ENCODE measurements at regions not wholly inside any gene's neighbourhood (a gene's known extent, or its start where the extent isn't known, plus 50 kb on each side); places are given as distances from the start of the nearest gene placed in this dataset.

DNA sequence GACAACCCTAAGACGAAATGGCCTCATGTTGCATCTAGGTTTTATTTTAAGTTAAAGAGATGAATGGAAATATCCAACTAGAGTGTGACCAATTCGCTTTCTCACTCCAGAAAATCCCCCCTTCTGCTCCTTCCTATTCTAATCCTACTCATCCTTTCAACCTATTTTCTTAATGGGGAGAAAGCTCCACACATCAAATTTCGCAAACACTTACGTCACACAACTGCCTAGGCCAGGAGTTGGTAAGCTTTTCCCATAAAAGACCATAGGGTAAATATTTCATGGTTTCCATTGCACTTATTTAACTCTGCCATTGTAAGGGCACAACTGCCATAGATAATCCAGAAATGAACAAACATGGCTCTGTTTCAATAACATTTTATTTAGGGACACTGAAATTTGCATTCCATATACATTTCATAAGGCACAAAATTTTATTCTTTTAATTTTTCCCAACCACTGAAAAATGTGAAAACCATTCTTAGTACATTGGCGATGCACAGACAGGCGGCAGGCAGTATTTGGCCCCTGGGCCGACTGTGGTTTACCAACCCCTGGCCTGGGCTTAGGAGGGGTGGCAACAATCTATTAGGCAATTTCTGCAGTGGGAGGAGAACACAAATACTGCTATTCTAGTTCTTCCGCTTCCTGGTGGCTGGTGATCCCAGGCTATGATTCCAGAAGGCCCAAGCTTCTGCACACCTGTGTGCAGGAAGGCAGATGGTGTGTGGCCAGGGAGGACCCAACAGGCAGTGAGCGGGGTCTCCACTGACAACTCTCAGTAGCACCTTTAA is 67.2 kb upstream of the FOXN3 start:
- DNase-seq (ENCODE audit: low read depth in 2 of 2) = no peak
- no peak overlapping the region for H3K4me3 ChIP-seq (replicated peaks in 1 of 2; ENCODE audit: low read depth in 2 of 2, low read length in 2 of 2)
- TF ChIP-seq CTCF (IDR thresholded peaks at IDR 0.05; ENCODE audit: low read depth, low read length) = no peak

- no peak for DNase-seq (ENCODE audit: low read depth in 2 of 2)
- no peak for TF ChIP-seq CTCF (IDR thresholded peaks at IDR 0.05; ENCODE audit: low read depth, low read length)
- H3K4me3 ChIP-seq (replicated peaks in 1 of 2; ENCODE audit: low read depth in 2 of 2, low read length in 2 of 2) = no peak overlapping the region
Measured at GRCh38 chr14:89481196-89481595, 64.2 kb upstream of the FOXN3 start.

DNA sequence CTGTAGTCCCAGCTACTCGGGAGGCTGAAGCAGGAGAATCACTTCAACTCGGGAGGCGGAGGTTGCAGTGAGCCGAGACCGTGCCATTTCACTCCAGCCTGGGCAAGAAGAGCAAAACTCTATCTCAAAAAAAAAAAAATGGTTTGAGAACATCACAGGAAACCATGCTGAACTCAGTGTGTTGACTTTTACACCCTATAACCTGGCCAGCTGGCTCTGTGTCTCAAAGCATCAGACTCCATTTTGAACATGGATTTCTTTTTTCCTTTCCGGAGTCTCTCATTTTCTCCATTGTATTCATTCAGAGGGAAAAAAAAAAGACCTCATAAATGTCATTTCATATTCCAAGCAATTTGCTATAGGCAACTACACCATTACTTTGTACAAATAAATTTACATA is 63.2 kb upstream of the FOXN3 start:
- TF ChIP-seq CTCF (IDR thresholded peaks at IDR 0.05; ENCODE audit: low read depth, low read length) = no peak
- H3K4me3 ChIP-seq (replicated peaks in 1 of 2; ENCODE audit: low read depth in 2 of 2, low read length in 2 of 2) = no peak overlapping the region
- DNase-seq (ENCODE audit: low read depth in 2 of 2) = no peak

DNA sequence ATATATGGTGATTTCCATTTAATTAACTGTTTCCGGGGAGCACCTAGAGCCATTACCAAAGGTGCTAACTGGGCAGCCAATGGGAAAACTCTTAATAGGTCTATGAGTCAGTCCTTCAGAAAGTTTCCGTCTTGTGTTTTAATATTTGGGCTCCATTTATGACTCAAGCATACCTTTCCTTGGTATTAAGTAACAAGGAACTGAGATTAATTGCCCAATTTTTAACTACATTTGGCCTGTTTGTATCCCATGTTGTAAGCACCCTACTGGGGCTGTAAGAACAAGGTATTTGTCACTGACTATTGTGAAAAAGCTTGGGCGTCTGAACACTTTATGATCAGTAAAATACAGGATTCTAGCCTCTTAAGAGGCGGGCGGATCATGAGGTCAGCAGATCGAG is 62.8 kb upstream of the FOXN3 start:
- peak; percentile 25 to 72 for DNase-seq (ENCODE audit: low read depth in 2 of 2)
- no peak overlapping the region for H3K4me3 ChIP-seq (replicated peaks in 1 of 2; ENCODE audit: low read depth in 2 of 2, low read length in 2 of 2)
- TF ChIP-seq CTCF (IDR thresholded peaks at IDR 0.05; ENCODE audit: low read depth, low read length) = no peak

DNA sequence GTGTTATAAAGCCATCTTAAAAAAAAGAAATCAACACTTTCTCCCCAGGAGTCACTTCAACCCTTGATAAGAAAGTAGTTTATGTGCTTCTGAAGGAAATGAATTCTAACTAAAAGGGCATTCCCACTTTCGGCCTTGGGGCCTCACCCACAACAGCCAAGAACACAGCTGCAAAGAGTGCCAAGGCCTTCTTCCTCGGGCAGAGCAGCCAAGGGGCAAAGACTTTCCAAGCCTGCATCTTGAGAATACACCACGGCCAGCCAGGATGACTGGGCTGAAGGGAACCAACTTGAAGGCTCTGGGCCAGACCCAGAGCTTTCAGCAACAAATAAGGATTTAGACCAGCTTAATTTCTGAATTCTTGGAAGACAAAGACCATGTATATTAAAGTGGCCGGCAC is 60.4 kb upstream of the FOXN3 start:
- no peak for TF ChIP-seq CTCF (IDR thresholded peaks at IDR 0.05; ENCODE audit: low read depth, low read length)
- H3K4me3 ChIP-seq (replicated peaks in 1 of 2; ENCODE audit: low read depth in 2 of 2, low read length in 2 of 2) = no peak overlapping the region
- peak in 1 of 2 donors; percentile 58 for DNase-seq (ENCODE audit: low read depth in 2 of 2)

DNA sequence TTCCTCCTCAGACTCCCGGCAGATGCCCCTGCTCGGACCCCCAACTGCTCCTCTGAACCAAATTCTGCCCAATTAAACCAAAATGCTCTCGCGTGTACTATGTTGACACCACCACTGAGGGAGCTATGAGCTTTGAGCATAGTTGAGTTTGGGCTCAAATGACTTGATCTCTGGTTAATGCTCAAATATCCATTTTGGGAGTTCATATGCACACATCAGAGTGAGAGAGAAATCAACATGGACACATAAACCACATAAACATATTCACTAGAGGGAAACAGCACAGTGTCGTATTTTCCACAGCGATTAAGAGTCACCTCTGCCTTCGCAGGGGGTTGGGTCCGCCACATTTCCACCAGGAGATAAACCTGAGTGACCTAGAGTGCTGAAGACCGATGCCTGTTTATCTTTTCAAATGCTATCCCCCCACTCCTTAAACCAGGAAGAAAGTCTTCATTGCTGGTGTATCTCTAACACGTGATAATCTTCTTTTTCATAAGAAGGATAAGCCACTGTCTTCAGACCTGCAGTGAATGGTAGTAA is 59.4 kb upstream of the FOXN3 start:
- TF ChIP-seq CTCF (IDR thresholded peaks at IDR 0.05; ENCODE audit: low read depth, low read length) = no peak
- no peak overlapping the region for H3K4me3 ChIP-seq (replicated peaks in 1 of 2; ENCODE audit: low read depth in 2 of 2, low read length in 2 of 2)
- DNase-seq (ENCODE audit: low read depth in 2 of 2) = no peak

Data from cardiac fibroblast (primary cell).